T follicular helper cell (primary cell): ENCODE measurements at regions not wholly inside any gene's neighbourhood (a gene's known extent, or its start where the extent isn't known, plus 50 kb on each side); places are given as distances from the start of the nearest gene placed in this dataset.
"Not testable (repeated sequence)": the region's sequence is repeated elsewhere in the genome, so short reads cannot be mapped to it uniquely, and the experiment has no call there.

Source experiments
- DNase-seq: peaks from one replicate; pipeline ENCODE4 v3.0.0-alpha.2; 2020; ENCODE audit warnings: low read depth

DNA sequence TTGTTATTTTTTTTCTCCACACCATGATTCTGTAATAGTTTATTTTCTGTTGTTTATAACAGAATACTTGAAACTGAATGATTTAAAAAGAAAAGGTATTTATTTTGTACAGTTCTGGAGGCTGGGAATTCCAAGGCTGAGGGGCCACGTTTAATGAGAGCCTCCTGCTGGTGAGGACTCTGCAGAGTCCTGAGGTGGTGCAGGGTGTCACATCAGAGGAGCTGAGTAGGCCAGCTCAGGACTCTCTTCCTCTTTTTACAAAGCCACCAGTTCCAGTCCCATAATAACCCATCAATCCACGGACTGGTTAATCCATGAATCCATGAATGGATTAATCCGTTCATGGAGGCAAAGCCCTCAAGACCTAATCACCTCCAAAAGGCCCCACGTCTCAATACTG is 71.6 kb downstream of the TFAP2A start:
- DNase-seq = no peak

DNA sequence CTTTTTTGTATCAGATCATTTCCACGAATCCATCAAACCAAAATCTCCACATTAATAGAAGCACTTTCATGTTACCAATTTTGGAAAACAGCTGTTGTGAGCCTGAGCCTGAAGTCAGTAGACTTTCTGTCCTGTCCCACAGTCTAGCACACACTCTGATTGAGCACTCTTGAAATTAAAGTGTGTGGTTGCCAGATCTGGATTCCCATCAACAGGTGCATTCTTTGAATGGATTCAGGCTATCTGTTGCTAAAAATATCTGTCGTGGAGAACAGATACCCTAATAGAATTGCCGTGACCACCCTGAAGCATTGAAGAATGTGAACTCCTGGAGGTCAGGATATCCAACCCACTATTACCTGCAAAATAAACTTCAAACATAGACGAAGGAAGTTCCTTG is 73.3 kb downstream of the TFAP2A start:
- no peak for DNase-seq

DNA sequence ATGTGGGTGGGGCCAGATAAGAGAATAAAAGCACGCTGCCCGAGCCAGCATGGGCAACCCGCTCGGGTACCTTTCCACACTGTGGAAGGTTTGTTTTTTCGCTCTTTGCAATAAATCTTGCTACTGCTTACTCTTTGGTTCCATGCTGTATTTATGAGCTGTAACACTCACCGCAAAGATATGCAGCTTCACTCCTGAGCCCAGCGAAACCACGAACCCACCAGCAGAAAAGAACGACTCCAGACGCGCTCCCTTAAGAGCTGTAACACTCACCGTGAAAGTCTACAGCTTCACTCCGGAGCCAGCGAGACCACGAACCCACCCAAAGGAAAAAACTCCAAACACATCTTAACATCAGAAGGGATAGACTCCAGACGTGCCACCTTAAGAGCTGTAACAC is 76.7 kb downstream of the TFAP2A start:
- DNase-seq = no peak

DNA sequence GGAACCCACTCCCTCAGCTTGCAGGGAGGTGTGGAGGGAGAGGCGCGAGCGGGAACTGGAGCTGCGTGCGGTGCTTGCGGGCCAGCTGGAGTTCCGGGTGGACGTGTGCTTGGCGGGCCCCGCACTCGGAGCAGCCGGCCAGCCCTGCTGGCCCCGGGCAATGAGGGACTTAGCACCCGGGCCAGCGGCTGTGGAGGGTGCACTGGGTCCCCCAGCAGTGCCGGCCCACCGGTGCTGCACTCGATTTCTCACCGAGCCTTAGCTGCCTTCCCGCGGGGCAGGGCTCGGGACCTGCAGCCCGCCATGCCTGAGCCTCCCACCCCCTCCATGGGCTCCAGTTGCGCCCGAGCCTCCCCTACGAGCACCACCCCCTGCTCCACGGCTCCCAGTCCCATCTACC is 77.5 kb downstream of the TFAP2A start:
- DNase-seq = not testable (repeated sequence)

DNA sequence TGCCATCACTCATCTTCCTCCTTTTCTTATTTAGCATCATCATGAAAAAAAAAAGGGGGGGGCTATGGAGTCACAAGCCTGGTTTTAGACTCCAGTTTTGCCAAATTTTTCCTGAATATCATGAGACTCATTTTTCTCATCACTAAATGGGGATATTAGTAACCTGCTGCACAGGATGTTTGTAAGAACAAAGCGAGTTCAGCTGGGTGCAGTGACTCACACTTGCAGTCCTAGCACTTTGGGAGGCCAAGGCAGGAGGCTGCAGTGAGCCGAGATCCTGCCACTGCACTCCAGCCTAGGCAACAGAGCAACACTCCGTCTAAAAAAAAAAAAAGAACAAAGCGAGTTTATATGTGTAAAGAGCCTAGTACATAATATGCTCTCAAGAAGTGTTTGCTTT is 82.8 kb downstream of the TFAP2A start:
- no peak for DNase-seq

DNA sequence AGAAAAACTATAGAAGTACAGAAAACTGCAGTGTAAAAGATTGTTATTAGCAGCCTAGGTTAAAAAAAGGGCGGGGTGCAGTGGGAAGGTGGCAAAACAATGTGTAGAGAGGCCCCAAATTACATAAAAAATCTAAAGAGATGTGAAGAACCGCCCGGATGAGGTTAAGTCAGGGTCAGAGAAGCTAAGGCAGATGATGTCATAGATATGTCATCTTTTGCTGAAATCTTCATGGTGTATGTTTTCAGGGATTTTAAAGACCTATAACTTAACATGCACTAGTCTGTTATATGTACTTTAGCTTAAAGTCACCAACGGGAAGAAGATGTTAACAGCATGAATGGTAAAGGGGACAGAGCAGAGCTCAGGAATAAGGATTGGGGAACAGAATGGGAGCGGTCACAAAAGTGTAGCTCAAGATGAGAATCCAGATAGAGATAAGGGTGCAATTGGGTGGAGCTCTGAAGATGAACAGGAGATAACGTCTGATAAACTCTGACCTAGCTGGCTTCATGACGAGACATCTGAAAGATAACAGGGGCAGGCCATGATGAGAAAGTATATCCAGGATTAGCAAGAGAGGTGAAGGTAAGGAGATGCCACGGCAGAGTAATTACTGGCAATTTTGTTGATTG is 83.4 kb downstream of the TFAP2A start:
- no peak for DNase-seq

DNA sequence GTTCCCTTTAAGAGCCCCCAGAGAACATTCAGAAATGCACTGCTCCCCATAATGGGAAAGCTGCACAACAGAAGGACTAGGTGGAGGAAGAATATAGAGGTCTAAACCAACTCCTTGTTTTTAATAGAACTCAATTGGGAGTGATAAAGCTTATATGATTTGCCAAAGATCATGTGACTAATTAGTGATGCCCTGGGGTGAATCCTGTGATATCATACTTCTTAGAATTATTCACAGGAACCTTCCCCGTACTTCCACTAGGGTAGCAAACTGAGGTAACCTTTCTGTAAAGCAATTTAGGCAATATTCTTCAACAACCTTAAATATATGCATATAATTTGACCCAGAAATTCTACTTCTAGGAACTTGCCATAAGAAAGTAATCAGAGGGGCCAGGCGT is 84.4 kb downstream of the TFAP2A start:
- DNase-seq = no peak

DNA sequence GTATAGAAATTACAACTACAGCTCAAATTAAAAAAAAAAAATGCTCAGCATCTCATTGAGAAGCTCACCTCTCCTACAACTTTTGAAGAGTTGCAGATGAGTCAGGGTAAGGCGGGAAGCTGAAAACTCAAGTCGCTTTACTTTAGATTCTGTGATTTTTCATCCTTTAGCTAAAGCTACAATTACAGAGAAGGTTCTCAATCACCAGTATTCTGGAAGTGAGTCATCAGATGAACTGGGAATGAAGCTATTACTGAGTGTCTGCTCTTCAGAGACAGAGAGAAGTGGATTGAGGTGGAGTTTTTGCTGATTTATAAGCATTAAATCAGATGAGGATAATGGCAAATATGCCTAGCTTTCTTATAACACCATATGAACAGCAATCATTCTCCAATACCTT is 91.9 kb downstream of the TFAP2A start:
- no peak for DNase-seq

DNA sequence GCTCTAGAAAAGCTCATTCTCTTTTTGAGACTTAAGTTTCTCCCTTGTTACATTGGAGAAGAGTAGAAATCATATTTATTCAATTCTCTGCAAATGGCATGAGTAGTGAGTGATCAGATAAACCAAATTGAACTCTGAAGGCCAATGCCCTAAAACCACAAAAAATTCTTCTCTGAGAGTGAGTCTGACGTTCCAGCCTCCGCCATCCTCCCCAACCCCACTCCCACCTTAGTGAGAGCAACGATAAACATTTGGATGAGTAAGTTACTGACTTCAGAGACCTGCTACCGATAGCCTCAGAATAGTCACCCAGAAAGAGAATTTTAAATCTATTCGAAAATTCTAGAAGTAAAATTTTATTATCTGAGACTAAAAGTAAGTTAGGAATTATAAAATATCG is 94.6 kb downstream of the TFAP2A start:
- no peak for DNase-seq

DNA sequence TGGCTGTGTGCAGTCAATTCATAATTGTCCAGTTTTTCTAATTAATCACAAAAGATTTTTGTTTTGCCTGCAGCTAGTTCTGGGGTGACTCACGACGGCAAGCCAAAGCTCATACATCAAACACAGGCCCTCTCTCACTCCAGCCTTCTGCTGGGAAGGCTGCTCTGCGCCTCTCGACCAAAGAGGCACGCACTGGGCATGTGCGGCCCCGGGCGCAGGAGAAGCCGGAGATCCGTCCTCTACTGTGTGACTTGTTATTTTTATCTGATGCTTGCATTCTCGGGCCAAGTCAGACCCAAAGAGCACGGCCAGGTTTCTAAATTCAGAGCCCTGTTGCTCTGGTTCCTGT is 98.5 kb downstream of the TFAP2A start:
- DNase-seq = no peak

DNA sequence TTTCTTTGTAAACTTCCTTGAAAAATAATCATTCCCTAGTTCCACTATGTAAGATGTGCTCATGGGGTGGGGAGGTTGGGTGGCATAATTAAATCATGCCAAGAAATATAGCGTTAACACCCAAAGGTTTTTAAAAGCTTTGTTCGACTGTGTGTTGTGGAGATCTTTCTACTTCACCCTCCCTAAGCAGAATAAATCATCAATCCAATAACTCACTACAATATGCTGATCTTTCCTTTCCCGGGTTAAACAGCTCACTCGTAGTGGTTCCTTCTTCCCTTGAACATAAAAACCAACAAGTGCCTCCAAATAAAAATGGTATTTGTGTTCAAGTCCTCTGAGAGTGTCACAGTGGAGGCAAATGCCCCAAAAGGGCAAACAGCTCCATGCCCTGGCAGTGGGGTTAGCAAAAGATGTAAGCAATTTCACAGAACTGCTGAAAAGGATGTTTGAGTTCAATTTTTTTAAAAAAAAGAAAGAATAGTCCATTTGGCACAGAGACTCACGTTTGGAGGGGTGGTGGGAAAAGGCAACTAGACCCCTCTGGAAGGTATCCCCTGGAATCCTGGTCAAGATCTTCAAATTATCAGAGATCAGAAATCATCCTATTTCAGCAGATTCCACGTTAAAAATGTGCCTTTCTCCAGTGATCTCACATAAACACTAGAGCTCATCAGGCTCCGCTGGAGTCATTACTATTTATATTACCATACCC is 99.1 kb downstream of the TFAP2A start:
- no peak for DNase-seq

DNA sequence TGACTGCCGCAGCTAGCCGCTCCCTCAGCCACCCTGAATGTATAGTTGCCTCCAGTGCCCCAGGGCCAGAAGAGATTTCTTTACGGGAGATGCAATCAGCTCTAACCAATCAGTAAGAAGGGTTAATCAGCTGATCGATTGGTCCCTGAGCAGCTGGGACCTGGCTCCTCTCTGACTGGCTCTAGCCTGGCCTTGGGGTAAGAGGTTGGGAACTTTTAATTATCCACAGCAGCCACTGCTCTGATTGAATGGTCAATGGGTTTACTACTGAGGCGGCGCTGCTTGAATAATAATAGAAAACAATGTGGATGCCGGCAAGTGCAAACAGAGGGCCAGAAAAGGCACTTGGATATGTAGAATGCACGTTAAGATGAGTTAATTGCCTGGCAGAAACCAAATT is 99.8 kb downstream of the TFAP2A start:
- no peak for DNase-seq

DNA sequence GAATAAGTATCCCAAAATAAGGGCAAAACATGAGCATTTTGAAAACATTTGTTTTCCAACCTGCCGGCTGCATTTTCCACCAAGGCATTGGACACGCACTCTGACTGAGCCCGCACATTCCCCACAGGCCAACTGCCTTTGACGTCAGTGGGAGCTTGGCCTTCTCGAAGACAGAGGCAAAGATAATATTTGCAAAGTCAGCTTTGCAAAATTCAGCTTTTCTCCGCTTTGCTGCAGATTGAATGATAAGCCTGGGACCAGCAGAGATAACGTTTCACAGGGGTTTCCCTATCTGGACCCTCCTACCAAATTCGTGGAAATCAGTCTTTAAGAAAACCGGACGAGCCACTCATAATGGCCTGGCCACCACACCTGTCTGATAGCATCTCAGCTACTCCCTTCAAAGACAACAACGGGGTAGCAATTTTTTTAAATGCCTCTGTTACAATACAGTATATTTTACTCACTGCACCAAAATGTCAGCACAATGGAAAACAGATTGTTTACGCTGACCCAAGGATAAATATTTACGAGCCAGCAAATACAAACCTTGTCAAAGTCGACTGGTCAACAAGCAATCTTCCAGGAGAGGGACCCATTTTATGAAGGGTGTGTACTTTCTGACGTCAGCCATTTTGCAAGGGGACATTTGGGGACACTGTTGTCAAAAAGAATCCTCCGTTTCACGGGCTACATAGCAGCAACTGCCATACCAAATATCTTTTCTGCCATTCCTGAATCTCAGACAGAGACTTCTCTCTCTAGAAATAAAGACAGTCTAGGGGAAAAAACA is 100.5 kb downstream of the TFAP2A start:
- no peak for DNase-seq

DNA sequence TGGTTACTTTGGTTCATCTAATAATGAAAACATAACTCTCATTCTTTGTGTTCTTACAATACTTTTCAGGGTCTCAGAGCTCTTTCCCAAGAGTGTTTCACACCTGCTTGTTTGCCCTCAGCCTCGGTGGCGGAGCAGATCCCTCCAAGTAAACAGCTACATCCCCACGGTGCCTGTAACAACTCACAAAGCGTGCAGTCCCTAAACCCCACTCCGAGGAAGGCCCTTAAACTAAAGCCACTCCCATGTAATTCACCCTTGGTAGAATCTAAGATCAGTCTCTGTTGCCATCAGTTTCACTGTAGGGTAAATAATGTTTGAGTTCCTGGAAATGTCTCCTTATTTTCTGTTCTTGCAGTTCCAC is 101.1 kb downstream of the TFAP2A start:
- no peak for DNase-seq

DNA sequence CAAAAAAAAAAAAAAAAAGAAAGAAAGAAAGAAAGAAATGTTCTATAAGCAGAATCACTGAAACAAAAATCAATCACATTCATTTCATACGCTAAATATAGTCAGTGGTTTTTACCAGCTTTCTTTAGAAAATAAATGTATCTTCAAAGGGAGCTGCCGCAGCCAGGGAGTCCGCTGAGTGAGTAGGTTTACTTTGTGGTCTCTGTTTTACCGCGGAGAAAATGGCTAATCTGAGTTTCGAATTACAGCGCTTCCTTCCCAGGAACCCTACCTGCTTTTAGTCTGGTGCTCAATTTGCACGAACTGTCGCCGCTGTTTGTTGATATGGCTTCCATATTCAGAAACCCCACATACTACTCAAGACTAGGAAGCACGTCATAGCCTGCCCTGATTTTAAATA is 102.4 kb downstream of the TFAP2A start:
- no peak for DNase-seq

DNA sequence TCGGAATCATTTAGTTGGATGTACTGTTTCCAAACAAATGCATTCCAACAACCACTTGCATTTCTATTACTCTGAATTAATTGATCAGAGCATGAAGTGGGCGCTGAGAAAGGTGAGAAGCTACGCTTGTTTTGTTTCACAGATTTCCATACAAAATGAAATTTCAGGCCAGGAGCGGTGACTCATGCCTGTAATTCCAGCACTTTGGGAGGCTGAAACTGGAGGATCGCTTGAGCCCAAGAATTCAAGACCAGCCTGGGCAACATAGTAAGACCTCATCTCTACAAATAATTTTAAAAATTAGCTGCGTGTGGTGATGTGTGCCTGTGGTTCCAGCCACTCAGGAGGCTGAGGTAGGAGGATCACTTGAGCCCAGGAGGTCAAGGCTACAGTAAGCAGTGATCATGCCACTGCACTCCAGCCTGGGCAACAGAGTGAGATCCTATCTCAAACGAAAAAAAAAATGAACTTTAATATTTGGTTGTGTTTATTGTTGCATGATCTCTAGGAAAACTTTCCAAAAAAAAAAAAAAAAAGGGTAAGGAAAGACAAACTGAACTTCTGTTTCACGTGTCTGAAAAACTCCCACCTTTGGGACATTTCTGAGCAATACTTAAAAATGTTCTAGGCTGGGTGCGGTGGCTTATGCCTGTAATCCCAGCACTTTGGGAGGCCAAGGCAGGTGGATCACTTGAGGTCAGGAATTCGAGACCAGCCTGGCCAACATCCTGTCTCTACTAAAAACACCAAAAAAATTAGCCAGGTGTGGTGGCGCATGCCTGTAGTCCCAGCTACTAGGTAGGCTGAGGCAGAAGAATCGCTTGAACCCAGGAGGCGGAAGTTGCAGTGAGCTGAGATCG is 103.1 kb downstream of the TFAP2A start:
- not testable (repeated sequence) for DNase-seq

DNA sequence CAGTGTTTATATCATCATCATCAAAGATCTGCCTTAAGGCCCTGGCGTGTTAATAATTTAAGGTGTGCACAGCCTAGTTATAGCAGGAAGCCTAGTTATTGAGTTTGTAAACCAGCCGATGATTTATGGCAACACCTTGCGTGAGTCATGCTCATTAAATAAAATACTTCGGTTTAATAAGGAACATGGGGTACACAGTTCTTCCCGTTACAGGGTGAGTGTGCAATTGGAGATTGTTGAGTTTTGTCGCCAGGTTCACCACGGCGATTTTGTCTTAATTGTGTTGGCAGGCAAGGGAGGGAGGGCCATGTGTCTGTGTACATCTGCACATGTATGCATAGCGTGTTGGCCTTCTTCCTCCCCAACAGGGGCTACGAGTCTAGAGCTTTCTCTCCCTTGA is 104.0 kb downstream of the TFAP2A start:
- no peak for DNase-seq

DNA sequence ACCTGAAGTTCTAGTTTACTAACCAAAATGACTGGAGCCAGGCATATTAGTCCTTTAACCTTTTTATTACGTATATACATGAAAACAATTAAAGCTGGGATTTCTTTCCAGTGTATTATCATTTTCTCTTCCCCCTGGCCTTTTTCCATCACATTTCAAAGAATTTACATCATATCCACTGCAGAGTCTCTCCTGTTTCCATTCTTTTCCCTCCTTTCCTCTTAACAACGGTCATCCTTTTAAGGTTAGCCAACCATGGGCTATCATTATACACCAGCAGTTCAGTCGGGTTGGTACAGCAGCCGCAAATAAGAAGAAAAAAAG is 104.6 kb downstream of the TFAP2A start:
- no peak for DNase-seq

DNA sequence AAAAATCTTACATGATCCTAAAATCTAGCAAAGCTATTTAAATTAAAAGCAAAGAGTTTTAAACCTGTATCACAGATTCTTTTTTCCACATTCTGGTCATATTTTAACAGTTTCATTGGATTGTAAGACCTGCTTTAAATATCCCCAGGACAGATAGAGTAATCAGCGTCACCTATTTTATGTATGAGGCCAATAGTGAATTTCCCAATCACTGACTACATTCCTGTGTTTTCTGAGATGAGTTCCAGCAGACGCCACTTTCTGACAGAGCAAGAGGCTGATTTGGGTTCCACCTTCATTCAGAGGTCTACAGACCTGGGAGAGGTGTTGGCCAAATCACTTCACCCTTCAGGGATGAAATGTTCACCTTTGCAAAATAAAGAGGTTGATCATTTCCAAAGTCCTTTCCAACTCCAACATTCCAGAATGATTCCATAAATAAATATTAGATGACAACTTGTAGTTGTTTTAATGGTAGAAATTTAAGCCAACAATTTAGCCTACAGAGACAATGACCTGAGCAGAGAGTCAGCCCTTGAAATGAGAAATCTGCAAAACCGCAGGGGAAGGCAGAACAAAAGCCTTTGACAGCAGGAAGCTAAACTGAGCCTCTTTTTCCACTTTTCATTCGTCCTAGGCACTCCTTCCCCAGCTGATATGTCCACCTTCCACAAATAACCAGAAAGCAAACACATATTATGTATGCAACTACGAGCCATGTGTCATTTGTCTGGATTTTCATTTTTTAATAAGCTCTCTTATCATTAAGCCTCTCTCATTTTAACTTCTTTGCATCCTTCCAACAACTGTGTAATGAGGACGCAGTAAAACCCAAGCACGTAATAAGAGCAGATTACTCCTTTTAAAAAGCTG is 105.2 kb downstream of the TFAP2A start:
- DNase-seq = no peak

DNA sequence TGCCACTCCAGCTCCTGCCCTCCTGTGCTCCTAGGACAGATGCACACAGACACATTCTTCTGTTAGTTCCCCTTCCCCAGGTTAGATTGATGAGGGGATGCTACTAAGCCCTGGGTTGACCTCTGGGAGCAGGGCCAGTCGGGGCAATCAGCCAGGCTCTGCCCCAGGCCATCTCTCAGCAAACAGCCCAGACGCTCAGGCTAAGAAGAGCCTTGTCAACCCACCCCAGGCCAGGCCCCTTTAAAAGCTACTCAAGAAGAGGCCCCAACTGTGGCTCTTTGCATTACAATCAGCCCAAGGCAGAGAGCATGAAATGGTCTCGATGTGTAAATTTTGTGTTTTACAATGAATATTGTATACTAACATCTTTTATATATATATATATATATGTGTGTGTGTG is 107.4 kb downstream of the TFAP2A start:
- no peak for DNase-seq

DNA sequence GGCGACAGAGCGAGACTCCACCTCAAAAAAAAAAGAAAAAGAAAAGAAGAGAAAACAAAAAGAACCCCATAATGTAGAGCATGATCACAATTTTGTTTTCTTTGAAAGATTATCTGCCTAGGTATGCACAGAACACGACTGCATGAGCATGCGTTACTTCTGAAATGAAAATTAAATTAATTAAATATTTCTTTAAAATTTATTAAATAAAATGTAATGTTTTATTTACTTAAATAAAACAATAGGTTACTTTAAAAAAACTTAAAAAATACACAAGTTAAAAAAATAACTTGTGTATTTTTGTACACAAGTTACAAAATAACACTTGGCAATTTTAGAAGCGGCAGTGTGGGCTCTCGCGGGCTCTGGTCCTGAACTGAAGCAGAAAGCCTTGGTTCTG is 107.8 kb downstream of the TFAP2A start:
- DNase-seq = no peak
